GM18511 (cell line): ENCODE measurements at regions not wholly inside any gene's neighbourhood (a gene's known extent, or its start where the extent isn't known, plus 50 kb on each side); places are given as distances from the start of the nearest gene placed in this dataset.

Source experiments
- ATAC-seq: cut with Tn5 transposase; IDR thresholded peaks from one replicate; pipeline ENCODE4 v1.9.1; 2021; ENCODE audit warnings: mild to moderate bottlenecking, moderate library complexity; ENCODE audit not compliant: unreplicated experiment

DNA sequence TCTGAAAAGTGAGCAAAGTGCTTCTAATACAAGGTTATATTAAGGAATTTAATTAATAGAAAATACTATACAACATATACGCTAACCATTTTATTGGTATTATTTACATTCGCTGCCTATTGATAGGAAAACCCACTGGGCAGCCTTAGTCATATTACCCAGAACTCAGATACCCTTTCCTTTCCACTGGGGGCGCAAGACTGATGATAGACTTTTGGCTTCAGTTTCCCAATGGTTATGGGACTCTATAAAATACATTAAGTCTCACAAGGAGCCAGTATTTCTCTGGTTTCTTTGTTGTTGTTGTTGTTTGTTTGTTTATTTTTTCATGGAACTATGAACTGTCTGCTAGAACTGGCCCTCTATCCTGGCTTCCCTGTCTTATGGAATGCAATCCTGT, 471.1 kb upstream of the KIRREL3 start:
- ATAC-seq = no peak

DNA sequence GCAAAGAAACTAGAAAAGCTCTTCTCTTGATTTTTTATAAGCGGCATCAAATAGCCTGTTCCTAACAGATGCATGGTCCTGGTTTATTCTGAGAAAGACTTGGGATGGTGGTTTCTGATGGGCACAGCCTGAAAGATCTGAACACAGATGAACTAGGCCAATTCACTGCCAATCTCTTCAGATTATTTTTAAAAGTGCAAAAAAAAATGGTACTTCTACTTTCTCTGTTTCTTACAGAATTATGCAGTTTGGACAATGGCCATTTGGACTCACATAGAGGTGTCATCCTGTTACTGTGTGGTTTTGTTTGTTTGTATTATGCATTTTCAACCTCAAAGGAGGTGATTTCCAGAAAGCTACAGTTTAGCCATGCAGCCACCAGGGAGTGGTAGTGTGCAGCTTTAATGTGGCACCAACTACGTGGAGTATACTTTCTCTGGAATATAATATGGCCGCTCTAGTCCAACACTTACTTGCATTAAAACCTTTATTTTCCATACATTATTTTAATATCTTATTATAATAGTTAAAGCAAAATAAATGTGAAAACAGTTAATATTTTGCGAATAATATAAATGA, 469.8 kb upstream of the KIRREL3 start:
- ATAC-seq = no peak

DNA sequence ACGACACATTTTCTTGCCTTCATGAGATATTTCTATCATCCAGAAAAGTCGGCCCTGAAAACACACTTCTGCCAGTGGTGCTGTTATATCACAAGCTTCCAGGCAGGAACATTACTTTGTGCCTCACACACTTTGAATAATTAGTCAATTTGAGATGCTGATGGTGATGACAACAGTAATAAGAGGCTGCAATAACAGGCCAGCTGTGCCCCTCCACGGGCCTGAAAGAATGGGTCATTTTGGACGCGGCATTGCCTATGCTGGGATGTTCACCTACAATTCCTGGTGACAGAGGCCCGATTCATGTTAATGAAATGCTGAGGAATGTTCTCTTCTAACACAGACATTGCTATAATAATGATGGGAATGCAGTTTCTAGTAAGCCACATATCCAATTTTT, 463.8 kb upstream of the KIRREL3 start:
- no peak for ATAC-seq

DNA sequence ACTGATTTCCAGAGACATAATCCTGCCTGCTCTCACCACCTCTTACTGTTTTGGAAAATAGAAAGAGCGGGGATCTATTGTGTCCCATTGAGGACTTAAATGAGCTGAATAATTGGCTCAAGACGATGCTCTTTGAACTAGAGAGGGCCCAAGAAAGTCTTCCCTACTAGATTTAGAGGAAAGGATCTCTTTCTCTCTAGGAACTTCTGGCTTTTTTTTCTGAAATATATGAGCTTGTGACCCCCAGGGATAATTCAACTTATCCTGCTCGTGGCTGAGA, 461.4 kb upstream of the KIRREL3 start:
- ATAC-seq = no peak

DNA sequence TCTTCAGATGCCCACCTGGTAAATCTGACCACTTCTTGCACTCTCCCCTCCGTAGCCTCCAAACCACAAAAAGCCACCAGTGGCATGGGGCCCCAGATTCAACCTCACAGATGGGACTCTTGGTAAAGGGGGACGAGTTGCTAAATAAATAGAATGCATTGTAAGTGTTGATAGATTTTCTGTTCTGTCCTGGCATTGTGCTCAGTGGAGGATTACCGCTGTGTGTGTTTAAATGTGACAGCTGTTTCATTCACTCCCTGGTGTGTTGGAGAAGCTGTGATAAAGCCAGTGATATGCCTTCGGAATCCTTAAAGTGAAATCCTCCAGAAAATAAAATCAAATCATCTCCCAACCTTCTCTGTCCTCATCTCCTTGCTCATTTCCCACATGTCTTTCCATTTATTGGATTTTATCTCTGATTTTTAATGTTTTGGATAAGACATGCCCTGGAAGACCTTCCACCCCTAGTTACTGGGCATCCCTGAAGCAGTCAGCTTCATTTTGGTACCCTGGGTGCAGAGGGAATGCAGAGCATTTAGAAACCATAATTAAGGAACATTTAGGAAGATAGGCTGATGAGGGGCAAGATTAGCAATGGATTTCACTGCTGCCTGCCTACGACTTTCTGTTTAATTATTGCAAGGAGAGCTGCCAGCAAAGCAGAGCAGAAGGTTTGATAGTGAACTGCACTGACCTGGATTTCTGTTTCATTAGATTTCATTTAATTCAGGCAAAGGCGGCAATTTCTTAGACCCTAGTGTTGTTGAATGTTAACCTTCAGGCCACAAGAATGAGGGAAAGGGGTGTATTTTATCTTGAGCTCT, 460.9 kb upstream of the KIRREL3 start:
- ATAC-seq = no peak

DNA sequence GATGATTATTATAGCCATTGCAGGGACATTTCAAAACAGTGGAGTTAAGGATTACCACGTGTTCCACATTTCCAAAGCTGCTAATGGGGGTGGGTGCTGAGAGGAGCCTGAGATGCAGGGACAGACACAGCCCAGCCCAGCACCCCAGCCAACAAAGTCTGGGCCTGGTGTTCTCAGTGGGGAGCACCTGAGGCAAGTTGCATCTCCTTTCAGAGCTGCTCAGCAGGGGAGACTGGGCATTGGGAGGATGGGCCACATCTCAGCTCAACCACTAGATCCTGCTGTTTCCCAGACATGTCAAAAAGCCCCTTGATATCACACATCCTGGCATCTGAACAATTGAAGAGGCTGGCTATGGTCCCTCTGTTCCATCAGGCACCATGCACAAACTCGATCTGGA, 458.0 kb upstream of the KIRREL3 start:
- ATAC-seq = no peak

DNA sequence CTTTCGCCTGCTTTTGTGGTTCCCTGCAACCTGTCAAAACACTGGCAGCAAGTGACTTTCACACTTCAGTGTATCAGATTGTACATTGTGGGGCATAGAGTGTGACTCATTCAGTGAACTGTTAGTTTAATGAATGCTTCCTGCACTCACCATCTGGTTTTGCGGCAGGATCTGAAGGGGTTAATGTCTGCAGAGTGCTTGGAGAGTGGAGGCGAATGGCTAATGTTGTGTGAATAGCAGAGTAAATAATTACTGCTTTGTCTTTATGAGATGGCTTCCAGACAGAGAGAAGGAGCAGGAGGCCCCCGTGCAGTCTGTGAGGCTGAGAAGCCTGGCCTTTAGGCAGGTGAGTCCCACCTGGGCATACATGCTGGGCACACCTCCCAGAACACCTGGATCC, 454.3 kb upstream of the KIRREL3 start:
- no peak for ATAC-seq

DNA sequence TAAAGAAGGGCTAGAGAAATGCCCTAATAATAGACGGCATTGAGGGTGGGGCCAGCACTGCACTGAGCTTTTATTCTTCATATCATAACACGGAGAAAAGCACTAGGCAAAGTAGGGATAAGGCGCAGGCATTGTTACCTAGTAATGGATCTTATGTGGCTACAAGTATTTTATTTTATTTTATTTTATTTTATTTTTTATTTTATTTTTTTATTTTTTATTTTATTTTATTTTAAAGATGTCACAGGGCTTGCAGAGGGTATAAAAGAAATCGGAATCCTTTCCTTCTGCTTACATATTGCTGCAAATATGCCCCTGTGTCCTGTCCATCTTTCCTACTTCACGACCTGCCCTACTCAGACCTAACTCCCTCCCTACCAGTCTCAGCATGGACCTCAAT, 452.0 kb upstream of the KIRREL3 start:
- no peak for ATAC-seq

DNA sequence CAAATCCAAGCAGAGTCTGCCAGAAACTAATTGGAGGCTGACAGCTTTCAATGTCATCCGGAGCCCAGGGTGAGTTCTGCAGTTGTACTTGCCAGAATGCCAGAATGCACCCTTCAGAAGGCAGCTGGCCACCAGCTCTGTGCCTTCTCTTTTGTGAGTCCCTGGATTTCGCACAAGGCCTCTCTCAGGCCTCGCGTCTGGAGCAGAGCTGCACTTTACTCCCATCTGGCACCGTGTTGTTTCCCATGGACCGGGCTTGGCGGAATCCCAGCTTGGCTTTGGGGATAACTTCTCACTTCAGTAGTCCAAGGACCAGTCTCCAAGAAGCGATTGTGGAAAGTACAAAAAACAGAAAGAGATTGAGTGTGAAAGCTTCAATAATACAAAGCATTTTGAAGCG, 451.3 kb upstream of the KIRREL3 start:
- ATAC-seq = no peak

DNA sequence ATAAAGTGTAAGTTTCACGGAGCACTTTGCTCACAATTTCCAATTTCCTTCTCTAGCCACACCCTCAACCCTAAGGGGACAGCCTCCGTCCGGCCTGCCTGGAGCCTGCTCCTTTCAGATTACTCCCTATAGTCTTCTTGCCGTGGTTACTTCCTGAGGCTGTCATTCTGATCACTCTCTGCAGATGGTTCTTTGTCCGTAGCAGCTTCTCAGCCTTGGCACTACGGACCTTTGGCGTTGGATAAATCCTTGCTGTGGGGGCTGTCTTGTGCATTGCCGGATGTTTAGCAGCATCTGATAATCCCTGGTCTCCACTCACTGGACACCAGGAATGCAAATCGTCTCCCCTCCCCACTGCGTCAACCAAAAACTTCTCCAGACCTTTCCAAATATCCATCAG, 447.5 kb upstream of the KIRREL3 start:
- ATAC-seq = no peak

DNA sequence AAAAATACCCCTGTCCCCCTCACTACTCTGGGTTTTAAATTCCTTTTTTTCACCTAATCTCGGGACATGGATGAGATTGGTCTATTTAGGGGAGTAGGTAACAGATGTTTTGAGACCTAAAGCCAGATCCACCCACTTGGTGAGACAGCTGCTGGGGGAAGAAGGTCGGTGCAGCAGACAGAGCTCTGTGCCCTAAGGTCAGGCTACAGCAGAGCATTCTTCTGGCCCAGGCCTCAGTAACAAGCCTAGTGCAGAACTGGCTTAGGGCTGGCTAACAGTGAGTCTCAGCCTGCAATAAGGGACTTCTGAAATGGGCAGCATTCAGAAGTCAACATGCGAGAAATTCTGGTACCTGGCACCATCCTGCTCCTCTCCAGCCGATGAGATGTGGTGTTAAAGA, 444.9 kb upstream of the KIRREL3 start:
- ATAC-seq = no peak

DNA sequence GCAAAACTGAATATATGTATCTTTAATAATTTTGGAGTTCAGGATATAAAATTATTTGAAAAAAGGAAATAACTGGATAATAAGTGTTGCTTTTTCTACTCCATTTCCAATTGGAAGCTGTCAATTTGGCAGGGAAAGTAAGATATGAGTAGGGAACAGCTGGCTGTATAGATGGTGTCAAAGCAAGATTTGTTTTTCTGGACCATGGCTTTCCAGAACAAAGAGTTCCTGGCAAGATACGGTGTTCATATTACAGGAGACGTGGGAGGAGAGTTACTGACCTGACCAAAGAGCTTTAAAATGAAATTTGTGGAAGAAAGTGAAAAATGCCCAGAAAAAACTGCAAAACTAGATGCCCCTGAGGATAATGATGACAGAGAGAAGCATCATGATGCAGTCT, 442.7 kb upstream of the KIRREL3 start:
- no peak for ATAC-seq

DNA sequence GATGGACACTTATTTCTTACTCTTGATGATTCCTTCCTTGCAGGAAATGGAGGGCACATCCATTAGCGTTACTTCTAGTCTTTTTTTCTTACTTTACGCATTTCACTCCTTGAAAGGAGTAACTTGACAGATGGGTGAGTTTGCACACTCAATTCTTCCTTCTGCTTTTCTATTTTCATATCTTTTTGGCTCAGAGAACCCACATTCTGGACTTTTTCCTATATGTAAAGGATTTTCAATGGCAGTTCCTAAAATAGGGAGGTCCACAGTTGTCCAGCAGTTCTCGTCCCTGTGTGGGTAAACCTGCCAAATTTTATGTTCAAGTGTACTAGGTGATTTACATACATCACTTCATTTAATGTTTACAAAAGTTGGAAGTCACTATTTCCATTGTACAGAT, 440.0 kb upstream of the KIRREL3 start:
- no peak for ATAC-seq

DNA sequence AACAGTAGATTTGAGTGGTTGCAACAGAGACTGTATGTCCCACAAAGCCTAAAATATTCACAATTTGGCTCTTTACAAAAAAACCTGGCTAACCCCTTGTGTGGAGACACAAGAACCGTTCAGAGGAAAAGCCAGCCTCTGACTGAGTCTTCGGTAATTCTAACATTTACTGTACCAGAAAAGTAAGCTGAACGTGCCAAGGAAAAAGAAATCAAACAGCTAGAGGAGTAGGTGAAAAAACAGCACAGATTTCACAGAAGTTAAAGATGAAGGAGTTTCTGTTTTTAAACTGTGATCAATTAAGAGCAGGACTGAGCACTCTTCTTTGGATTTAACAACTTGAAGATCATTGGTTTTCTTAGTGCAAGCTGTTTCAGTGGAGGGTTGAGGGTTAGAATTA, 424.7 kb upstream of the KIRREL3 start:
- ATAC-seq = no peak

DNA sequence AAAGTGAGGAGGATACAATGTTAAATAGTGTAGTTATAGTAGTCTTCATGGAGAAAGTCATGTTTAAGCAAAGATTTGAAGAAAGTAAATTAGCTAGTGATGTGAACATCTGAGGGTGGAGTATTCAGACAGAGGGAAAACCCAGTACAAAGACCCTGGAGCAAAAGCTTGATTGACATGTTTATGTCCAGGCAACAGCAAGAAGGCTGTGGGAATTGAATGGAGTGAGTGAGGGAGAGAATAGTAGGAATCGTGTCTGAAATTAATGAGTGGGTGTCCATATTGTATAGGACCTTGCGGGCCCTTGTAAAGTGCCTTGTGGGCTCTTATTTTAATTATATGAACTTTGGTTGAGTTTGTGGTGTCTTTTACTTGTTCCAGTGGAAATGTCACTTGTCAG, 424.1 kb upstream of the KIRREL3 start:
- no peak for ATAC-seq

DNA sequence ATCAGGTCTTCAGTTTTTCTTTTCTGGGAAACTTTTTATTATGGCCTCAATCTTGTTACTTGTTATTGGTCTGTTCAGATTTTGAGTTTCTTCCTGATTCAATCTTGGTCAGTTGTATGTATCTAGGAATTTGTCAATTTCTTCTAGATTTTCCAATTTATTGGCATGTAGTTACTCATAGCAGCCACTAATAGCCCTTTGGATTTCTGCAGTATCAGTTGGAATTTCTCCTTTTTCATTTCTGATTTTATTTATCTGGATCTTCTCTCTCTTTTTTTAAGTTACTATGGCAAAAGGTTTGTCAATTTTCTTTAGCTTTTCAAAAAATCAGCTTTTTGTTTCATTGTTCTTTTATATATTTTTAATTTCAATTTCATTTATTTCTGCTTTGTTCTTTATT, 419.6 kb upstream of the KIRREL3 start:
- ATAC-seq = no peak

DNA sequence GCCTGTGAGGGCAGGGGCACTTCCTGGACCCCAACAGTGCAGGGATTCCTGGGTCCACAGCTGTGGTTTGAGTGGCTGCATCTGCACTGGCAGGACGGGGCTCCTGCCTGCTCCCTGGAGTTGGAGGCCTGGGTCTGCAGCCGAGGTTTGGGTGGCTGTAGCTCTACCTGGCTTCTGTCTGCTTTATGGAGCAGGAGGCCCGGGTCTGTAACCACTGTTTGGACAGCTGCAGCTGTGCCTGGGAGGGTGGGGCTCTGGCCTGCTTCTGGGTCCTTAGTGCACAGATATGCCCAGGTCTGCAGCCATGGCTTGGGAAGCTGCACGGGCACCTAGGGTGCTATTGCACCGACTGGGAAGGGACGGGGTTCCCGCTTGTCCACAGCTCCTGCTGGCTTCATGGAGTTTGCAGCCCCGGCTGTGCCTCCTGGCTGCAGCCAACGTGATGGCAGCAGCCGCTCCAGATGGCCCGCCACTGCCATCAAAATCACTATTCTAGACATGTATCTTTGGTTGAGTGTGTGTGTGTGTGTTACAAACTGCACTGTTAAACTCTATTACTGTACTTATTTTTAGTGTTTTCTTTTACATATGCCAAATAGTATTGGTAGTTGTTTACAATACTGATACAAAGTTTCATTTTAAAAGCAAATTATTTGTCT, 412.3 kb upstream of the KIRREL3 start:
- no peak for ATAC-seq

DNA sequence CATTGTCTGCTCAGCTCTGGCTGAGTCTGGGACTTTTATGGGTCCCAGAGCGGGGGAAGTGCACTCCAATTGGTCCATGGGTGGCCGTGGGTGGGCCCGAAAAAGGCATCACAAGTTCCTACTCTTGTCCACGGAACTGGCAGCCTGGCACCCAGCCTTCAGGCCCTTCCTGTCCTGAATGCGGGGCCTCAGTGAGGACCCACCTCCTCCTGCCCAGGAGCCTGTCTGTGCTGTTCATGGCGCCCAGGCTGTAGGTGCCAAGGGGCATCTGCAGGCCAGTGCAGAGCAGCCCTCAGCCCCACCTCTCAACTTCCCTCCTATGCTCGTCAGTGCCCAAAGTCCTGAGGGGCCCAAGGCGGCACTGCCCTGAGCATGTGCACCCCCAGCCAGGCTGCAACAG, 411.7 kb upstream of the KIRREL3 start:
- no peak for ATAC-seq

DNA sequence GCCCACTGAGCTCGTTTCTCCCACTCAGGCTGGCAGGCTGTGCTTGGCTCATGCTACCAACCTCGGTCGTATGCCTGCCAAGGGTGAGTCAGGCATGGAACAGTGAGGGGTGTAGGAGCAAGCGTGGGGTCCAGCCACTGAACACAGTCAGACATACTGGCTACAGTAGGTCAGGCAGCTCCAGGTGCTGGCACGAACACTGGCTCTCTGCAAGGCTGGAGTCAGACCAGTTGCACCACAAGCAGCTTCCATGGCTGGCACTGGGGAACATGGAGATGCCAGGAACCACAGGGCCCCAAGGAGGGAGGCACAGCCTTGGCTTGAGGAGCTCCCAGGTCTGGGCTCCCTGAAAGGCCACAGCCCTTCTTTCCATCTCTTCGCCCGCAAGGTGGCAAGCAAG, 410.7 kb upstream of the KIRREL3 start:
- ATAC-seq = no peak

DNA sequence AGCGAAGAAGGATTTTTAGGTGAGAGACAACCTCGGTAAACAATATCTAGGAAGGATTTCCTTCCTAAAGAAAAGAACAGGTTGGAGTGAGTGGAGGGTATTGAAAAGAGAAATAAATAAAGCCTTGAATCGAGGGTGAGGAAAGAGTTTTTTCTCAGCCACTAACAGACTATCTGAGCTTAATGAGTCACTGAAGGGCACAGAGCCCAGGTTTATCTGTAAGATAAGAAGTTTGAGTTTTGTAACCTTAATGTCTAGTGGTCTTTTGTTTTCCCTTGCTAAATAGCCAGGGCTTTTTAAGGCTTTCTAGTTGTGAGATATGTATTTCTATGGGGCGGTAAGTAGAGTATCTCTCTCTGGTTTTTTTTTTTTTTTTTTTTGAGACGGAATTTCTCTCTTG, 394.5 kb upstream of the KIRREL3 start:
- ATAC-seq = no peak

DNA sequence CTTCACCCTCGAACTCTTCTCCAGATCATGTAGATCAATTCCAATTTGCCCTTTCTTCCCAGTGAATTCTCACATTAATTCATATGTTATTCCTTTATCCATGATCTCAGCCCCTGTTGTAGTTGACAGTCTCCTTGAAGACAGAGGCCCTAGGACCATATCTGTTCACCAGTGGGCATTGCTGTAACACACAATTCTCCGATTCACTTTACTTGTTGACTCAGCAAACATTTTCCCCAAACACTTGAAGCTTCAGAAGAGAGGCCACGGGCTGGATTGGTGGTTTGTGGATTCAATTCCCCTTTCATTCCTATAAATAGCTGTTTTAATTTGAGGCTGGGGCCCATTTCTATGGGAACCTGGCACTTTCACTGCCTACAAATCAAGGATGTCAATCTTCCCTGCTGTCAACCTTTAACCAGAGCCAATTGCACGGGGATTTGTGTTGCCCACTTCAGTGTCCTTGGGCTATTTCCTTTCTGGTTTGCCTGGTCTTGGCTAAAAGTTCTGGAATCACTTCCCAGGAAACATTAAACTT, 393.0 kb upstream of the KIRREL3 start:
- no peak for ATAC-seq

DNA sequence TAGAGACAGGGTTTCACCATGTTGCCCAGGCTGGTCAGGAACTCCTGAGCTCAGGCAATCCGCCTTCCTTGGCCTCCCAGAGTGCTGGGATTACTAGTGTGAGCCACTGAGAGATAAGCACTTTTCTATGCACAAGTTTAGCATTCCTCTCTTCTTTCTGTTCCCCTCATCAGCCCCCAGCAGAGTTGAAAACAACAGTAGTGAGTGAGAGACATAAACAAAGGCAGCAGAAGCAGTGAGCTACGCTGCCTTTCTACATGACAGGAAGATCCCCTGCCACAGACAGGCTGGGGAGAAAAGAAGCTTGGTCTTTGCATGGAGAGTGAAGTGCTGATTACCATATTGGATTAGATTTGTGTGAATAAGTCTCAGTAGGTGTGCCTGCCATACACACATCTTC, 392.0 kb upstream of the KIRREL3 start:
- ATAC-seq = no peak
